CD4-positive, alpha-beta T cell treated with Interleukin-4 for 4 hours (primary cell): ENCODE measurements at regions not wholly inside any gene's neighbourhood (a gene's known extent, or its start where the extent isn't known, plus 50 kb on each side); places are given as distances from the start of the nearest gene placed in this dataset.

Experiments
- DNase-seq: peaks from one replicate; pipeline ENCODE4 v3.0.0-alpha.2; 2020

DNA sequence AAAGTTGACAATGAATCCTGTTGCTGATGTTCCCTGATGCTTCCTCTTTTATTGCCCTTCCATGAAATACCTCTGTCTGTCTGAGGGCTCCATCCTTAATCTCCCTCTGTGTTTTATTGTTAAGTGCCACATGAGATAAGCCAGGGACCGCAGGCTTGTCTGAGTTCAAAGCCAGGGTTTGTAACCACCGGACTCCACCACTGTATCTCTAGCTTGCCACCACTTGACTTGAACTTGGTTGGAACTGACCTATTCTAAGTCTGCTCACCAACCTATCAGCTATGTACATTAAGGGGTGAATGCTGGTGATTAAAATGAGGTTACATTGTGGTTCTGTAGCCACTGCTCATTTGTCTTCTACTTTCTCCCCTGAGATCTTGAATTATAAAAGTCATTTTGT is 328.5 kb upstream of the ZEB2 start:
- no peak for DNase-seq

DNA sequence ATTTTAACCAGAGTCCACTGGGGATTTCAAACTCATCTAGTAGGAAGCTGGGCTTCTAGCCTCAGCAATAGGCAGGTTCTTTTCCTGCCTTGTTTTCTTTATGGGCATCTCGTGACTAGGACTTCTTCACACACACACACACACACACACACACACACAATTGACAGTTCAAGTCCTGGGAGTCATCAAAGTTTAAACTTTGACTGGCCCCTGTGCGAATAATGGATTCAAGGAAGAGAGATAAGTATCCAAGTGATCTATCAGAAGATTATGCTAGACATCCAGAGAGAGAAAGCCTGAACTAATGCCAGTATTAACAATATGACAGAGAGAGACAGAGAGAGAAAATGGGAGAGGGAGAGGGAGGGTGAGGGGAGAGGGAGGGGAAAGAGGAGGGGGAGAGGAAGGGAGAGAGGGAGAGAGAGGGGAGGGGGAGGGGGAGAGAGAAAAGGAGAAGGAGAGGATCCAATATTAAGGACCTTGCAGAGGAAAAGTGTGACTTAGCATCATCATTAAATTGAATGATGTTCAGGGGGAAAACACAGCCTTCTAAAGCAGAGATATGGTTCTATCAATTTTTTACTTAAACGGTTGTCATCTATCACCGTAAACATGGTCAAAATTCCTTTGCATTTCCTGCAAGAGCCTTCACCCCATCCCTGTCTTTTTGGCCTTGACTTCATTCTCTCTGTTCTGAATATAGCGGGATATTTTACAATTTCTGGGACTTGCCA is 327.6 kb upstream of the ZEB2 start:
- no peak for DNase-seq

DNA sequence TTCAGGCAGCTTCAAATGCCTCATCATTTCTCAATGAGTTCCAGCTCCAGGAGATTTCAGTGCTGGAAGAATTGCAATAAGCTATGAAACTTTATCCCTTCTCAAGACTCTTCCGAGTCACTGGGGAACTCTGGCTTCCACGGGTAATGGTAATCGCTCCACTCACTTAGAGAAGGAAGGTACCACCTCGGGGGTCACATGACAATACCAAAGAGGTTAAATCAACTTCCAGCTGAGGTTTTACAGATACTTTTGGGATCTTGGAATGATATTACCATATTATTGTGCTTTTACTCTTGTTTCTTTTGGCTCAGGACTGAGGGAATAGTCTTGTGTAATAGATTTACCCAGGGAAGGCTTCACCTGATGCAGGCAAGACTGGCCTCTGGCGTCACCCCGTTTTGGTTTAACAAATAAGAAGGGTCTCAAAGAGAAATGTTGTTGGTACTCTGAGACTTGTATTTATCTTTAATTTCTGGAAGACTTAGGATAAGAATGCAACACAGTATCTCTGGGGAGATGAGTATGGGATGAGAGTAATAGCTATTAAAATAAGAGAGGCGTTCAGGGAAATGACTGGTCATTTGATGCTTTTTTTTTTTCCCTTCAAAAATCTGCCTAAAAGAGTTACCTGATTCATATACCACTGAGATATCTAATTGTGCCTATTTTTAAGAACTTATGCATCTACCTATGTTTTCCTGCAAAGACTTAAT is 316.9 kb upstream of the ZEB2 start:
- DNase-seq: no peak

DNA sequence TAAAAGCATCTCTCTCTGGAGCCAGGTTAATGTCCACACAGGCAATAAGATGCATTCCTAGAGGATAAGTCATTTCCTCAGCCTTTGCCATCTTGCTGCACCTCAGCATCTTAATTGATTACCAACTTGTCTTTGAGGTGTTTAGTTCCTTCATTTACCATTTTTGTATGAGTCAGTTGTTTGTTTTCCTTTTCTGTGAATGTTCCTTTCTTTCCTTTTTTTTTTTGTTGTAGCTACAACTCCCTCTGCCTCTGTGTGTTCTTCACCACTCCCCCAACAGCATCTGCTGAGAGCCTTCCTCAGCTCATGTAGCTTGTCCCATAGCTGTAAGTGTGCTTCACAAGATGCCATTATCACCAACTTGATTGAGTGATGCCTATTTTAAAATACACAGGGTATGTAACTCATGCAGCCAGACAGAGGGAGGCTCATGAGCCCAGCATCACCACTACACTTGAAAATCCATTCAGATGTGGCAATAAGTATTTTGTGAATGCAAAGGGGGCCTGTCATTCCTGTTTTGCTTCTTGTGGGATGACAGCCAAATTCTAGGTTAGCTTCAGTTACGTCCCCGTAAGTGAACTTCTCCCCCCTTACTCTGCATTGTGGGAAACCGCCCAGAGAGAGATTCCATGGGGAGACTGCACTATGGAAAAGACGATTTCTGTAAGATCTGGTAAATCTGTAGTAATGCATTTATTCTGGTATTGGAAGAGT is 315.9 kb upstream of the ZEB2 start:
- DNase-seq: no peak

DNA sequence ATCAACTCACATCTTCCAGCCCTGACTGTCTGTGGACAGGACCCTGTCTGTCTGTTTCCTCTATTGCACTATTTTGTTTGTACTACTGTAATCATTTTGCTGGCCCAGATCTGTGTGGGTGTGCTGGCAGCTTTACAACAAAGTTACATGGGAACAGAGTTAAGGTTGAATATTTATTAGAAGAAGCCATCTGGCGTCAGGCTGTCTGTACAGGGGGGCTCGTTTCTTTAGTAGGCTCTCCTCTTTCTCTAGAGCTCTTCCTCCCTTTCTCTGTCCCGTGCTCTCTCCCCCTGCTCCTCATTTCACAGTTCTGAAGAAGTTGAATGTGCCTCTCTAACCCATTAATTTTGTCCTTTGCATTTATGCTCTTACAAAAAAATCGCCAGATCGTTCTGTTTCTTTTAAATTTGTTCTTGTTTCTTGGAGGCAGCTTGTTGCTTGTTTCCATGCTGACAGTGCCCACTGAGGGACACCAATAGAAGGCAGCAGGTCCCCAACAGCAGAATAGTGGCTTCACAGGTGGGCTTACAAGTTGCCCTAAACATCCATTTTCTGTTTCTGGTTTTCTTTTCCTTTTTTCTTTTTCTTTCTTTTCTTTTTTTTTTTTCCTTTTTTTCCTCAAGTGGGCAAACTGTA is 315.2 kb upstream of the ZEB2 start:
- DNase-seq: no peak

GRCh38 chr2:144834363-144834762 is 314.4 kb upstream of the ZEB2 start:
- no peak for DNase-seq

- DNase-seq: no peak
These were observed 313.2 kb upstream of the ZEB2 start for GRCh38 chr2:144833075-144833637.

DNA sequence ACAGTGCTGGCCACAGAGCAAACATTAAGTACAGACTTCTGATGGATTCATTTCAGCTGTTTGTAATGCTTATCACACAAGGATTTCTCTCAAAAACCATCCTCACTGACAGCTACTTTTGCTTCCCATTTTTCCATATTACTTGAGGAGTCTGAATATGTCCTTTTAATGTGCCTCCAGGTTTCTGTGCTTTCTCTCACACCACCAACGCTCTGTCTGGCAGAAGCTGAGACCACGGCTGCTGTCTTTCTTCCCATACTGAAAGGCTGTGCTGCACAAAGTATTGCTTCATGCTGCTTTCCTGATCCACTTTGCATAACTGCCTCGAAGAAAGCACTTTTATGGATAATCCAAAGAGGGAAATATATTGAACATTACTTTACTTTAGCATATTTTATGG is 312.1 kb upstream of the ZEB2 start:
- no peak for DNase-seq

DNA sequence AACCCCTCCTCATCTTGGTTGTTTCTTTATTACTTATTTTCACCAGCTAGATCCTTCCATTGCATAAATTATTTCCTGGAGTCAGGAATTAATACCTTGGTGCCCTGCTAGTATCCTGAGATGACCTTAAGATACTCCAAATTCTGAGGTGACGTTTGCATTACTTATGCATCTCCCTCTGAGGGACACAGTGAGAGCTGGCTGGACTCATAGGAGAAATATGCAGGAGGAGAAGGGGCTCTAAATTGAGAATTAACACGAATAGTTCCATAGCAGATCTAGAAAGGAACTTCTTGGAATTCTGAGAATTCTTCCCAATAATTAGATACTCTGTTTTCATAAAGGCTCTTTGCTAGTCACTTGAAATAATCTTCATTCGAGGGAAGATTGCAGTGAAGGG is 310.6 kb upstream of the ZEB2 start:
- DNase-seq: no peak

- DNase-seq: no peak
These were observed 307.5 kb upstream of the ZEB2 start for GRCh38 chr2:144827404-144827803.

GRCh38 chr2:144826105-144826504 is 306.2 kb upstream of the ZEB2 start:
- DNase-seq: no peak

GRCh38 chr2:144825331-144826020 is 305.6 kb upstream of the ZEB2 start:
- DNase-seq: no peak

GRCh38 chr2:144824306-144825080 is 304.6 kb upstream of the ZEB2 start:
- no peak for DNase-seq

GRCh38 chr2:144822966-144823365 is 303.0 kb upstream of the ZEB2 start:
- DNase-seq: no peak

DNA sequence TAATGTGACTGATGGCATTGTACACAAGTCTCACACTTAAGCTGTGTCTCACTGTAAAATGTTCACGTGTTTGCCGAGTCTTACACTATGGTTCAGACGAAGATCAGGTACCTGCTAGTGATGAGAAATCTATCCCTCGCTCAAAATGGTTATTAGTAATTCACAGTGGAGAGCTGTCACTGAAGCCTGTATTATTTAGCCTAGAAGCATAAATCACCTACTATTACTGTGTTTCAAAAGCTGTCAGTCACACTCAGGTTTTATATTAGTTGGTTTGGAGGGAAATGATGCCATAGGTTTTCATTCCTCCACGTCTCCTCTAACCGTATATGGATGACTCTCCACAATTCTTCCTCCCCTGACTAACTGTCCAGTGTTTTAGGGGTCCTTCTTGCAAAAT is 292.4 kb upstream of the ZEB2 start:
- no peak for DNase-seq

DNA sequence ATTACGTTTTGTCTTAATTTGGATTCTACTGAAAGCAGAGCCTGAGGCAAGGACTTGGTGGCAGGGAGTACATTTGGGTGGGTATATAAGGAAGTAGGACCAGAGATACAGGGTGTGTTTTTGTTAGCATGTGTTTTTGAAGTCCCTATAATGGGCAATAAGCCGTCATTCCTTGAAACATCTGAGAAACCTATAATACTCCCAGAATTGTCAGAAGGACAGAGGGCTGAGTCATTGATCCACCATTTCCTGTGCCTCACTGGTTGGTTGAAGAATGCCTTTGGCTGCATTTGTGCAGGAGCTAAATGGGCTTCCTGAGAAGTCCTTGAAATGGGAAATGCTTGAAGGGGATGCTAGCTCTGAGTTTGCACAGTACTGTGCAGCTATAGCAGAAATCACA is 281.8 kb upstream of the ZEB2 start:
- DNase-seq: no peak

DNA sequence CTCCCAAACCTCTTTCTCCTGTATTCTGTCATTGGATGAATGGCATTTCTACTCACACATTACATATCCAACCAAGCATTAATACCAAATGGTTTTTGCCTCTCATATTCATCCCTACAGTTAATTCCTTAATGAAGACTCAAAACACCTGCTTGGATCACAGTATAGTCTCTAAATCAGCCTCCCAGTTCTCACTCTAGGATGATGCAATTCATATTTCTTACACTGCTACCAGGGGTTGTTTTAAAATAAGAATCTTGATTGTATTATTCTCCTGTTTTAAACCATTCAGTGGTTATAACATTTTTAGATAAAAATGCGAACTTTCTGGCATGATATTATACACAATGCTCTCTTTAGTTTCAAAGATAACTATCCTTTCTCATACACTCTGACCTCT is 281.4 kb upstream of the ZEB2 start:
- no peak for DNase-seq

DNA sequence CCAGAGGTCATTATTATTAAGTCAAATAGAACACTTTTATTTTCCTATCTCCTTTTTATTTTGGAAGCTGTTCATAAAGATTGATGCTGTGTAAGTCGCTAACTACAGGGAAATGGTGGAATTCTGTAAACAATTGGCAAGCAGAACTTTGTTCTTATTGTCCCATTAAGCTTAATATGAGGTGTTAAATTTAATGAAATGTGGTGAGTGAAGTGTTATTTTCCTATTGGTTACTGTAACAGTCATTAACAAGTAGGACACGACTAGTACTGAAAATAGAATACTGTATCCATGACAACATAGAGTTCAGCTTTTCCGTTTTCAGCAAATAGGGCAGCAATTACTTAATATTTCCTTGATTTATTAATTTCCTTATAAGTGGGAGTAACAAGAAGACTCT is 279.1 kb upstream of the ZEB2 start:
- no peak for DNase-seq

DNA sequence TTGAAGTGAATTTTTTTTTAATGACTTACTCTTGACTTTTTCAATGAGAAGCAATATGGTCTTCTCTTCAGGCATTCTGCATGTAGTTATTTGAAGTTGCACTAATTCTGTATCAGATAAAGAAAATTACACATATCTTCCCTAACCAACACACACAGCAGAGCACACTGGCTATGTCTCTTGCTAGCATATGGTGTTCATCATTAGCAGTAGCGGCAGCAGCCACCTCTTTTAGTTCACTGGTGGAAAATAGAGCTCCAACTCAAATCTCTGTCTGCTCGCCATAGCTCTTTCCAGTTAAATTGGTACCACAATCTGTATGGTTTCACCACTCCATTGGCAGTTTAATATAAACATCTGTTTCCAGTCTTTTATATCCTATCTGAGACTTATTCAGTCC is 278.1 kb upstream of the ZEB2 start:
- DNase-seq: no peak

DNA sequence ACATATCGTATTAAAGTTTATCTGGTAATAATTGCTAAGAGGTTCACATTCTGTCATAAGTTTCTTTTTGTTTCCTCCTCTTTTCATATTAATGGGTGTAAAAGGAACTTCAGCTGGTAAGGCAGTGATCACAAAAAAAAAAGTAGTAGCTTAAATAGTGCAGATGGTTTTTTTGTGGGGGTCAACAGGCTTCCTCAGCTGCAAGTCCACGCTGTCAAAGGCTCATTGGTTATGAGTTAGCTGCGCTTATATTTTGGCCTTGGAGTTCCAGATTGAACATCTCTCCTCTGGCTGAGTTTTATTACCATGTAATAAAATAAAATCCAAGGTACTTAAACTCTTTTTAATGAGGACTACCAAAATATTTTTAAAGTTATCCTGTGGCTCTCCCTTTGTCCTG is 277.0 kb upstream of the ZEB2 start:
- no peak for DNase-seq

DNA sequence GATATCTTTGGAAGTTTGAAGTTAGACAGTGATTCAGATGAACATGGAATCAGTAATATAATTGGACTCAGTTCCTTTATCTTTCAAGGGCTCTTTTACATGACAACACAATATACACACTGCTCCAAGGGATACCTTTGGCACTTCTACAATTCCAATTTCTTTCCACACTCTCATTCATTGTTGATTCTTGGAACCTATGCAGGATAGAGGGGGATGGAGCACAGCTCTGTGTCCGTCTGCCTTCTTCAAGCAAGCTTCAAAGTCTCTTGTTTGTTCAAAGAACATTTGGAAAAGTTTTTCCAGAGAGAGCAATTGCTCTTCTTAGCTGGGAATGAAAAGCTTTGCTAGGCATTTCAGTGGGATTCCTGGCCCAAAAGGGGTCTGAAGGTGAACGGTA is 276.2 kb upstream of the ZEB2 start:
- DNase-seq: no peak

DNA sequence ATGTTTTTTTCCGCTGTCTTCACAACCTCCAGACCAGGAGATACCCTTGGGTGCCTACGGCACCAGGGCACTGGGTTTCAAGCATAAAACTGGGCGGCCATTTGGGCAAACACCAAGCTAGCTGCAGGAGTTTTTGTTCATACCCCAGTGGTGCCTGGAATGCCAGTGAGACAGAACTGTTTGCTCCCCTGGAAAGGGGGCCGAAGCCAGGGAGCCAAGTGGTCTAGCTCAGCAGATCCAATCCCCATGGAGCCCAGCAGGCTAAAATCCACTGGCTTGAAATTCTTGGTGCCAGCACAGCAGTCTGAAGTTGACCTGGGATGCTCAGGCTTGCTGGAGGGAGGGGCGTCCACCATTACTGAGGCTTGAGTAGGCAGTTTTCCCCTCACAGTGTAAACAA is 265.3 kb upstream of the ZEB2 start:
- no peak for DNase-seq
